ENCODE measurements at regions not wholly inside any gene's neighbourhood (a gene's known extent, or its start where the extent isn't known, plus 50 kb on each side); places are given as distances from the start of the nearest gene placed in this dataset.

DNA sequence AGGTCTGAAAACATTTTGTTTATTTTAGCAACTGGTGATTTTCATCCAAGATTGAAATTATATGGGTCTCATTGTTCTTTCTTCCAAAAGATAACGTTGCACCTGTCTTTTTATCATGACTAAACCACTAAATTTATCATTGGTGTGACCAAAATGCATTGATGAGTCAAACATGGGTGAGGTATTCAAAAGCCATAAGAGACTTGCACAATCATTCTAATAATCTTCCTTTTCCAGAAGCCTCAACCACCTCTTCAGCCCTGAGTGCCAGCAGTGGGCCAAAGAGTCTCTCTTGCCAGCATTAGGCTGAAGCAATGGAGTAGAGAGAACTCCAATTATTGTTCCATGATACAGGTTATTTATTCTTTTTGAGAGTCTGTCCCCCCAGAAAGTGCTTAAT, 198.9 kb downstream of the LURAP1L start:
- Histone ChIP-seq H3K27ac (peak overlapping the region; percentile 21 to 62 (median 41)), H3K9me3 (no peaks in the 10 kb centered on the region), H3K4me1 (peaks cover 0 to 16% (median 1%) of the 10 kb centered on the region in 4 donors), H3K36me3 (no peaks in the 10 kb centered on the region), H3K27me3 (no peaks in the 10 kb centered on the region), H3K4me3 (no peak overlapping the region)
- WGBS, 2 donors (ENCODE audit: low coverage in 1 of 2), result 33 to 34% methylated on average over 1 of the region's 1 CpG
- no peak for DNase-seq
- in situ Hi-C loops (cut with MboI; ENCODE audit: low pct_ligation_motif_present in 1 of 4, low pct_unique_long_range_greater_than_20kb in 1 of 4, low sequenced_read_pairs in 3 of 4) (no loop called here), intact Hi-C loops (cut with DNase I; ENCODE audit: low total_unique reads) (no loop called here)
- TF ChIP-seq POLR2A (IDR thresholded peaks at IDR 0.05), result no peak
- no peak for TF ChIP-seq POLR2AphosphoS5 (IDR thresholded peaks at IDR 0.05)
- TF ChIP-seq EP300 (IDR thresholded peaks at IDR 0.05; ENCODE audit: low read depth), result no peak
- TF ChIP-seq CTCF (IDR thresholded peaks at IDR 0.05), result no peak

GRCh38 chr9:12974671-12975070, 199.9 kb downstream of the LURAP1L start:
- TF ChIP-seq POLR2AphosphoS5 (IDR thresholded peaks at IDR 0.05), result no peak
- TF ChIP-seq EP300 (IDR thresholded peaks at IDR 0.05; ENCODE audit: low read depth), result no peak
- TF ChIP-seq CTCF (IDR thresholded peaks at IDR 0.05), result no peak
- no peak for TF ChIP-seq POLR2A (IDR thresholded peaks at IDR 0.05)
- DNase-seq, result no peak
- Histone ChIP-seq H3K4me1 (peaks cover 0 to 16% (median 1%) of the 10 kb centered on the region in 4 donors), H3K4me3 (no peak overlapping the region), H3K9me3 (no peaks in the 10 kb centered on the region), H3K27me3 (no peaks in the 10 kb centered on the region), H3K27ac (no peak overlapping the region), H3K36me3 (no peaks in the 10 kb centered on the region)
- 57 to 60% methylated on average over 1 of the region's 1 CpG for WGBS, 2 donors (ENCODE audit: low coverage in 1 of 2)
- in situ Hi-C loops (cut with MboI; ENCODE audit: low pct_ligation_motif_present in 1 of 4, low pct_unique_long_range_greater_than_20kb in 1 of 4, low sequenced_read_pairs in 3 of 4), result no loop called here
- intact Hi-C loops (cut with DNase I; ENCODE audit: low total_unique reads), result no loop called here

DNA sequence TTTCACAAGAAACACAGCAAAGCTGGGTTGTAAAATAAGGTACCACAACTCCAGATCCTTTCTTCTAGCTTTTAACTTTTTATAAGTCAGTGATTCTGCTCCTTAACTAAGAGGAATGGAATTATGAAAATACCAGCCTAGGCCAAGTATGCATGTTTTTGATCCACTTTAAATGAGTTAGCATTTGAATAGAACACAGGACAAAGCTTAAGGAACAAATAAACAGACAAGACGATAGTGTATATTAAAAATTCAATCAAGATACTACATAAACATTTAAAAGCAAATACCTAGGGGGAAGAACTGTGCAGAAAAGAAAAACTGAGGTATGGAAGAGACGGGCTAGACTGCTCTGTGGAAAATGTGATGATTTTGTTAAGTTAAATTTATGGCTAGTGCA, 200.7 kb downstream of the LURAP1L start:
- Histone ChIP-seq H3K4me1 (peaks cover 0 to 16% (median 1%) of the 10 kb centered on the region in 4 donors), H3K27ac (no peak overlapping the region), H3K9me3 (no peaks in the 10 kb centered on the region), H3K4me3 (no peak overlapping the region), H3K27me3 (no peaks in the 10 kb centered on the region), H3K36me3 (no peaks in the 10 kb centered on the region)
- TF ChIP-seq POLR2AphosphoS5 (IDR thresholded peaks at IDR 0.05) (no peak), CTCF (IDR thresholded peaks at IDR 0.05) (no peak), POLR2A (IDR thresholded peaks at IDR 0.05) (no peak), EP300 (IDR thresholded peaks at IDR 0.05; ENCODE audit: low read depth) (no peak)
- in situ Hi-C loops (cut with MboI; ENCODE audit: low pct_ligation_motif_present in 1 of 4, low pct_unique_long_range_greater_than_20kb in 1 of 4, low sequenced_read_pairs in 3 of 4), result no loop called here
- intact Hi-C loops (cut with DNase I; ENCODE audit: low total_unique reads), result no loop called here
- WGBS, 2 donors (ENCODE audit: low coverage in 1 of 2), result 58 to 59% methylated on average over 2 of the region's 2 CpGs
- DNase-seq, result no peak

GRCh38 chr9:12980085-12980851, 205.4 kb downstream of the LURAP1L start:
- in situ Hi-C loops (cut with MboI; ENCODE audit: low pct_ligation_motif_present in 1 of 4, low pct_unique_long_range_greater_than_20kb in 1 of 4, low sequenced_read_pairs in 3 of 4), result no loop called here
- Histone ChIP-seq H3K9me3 (no peaks in the 10 kb centered on the region), H3K36me3 (no peaks in the 10 kb centered on the region), H3K27ac (no peak overlapping the region), H3K4me3 (no peak overlapping the region), H3K27me3 (no peaks in the 10 kb centered on the region), H3K4me1 (peaks cover 0 to 7% (median 2%) of the 10 kb centered on the region in 4 donors)
- intact Hi-C loops (cut with DNase I; ENCODE audit: low total_unique reads), result no loop called here
- WGBS, 2 donors (ENCODE audit: low coverage in 1 of 2), result 62 to 67% methylated on average over 1 to 3 of the region's 3 CpGs
- DNase-seq, result no peak
- TF ChIP-seq POLR2A (IDR thresholded peaks at IDR 0.05) (no peak), POLR2AphosphoS5 (IDR thresholded peaks at IDR 0.05) (no peak), CTCF (IDR thresholded peaks at IDR 0.05) (no peak), EP300 (IDR thresholded peaks at IDR 0.05; ENCODE audit: low read depth) (no peak)
